ENCODE measurements at regions not wholly inside any gene's neighbourhood (a gene's known extent, or its start where the extent isn't known, plus 50 kb on each side); places are given as distances from the start of the nearest gene placed in this dataset.

DNA sequence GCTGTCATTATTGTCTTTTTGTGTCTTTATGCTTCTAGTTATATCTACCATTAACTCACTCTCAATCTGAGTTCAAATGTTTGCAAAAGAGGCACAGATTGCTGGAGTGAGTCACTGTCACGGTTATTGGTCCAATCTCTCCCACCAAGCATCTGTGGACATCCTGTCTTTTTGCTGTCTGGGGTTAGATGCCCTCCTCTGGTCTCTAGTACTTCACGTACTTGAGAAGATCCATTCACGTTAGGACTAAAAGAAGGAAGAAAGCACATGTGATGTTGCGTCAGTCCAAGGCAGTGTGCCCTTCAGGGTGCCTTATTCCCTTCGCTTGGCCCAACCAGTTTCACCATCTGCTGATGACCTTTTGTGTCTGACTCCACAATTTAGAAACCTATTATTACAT, 72.3 kb upstream of the STXBP6 start:
- 85% methylated on average over 5 of the region's 5 CpGs for WGBS
- DNase-seq (ENCODE audit: low spot score): no peak
- TF ChIP-seq POLR2AphosphoS5 (IDR thresholded peaks at IDR 0.05) (no peak), POLR2A (IDR thresholded peaks at IDR 0.05) (no peak)
- TF ChIP-seq, protein P1, sequence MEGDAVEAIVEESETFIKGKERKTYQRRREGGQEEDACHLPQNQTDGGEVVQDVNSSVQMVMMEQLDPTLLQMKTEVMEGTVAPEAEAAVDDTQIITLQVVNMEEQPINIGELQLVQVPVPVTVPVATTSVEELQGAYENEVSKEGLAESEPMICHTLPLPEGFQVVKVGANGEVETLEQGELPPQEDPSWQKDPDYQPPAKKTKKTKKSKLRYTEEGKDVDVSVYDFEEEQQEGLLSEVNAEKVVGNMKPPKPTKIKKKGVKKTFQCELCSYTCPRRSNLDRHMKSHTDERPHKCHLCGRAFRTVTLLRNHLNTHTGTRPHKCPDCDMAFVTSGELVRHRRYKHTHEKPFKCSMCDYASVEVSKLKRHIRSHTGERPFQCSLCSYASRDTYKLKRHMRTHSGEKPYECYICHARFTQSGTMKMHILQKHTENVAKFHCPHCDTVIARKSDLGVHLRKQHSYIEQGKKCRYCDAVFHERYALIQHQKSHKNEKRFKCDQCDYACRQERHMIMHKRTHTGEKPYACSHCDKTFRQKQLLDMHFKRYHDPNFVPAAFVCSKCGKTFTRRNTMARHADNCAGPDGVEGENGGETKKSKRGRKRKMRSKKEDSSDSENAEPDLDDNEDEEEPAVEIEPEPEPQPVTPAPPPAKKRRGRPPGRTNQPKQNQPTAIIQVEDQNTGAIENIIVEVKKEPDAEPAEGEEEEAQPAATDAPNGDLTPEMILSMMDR (IDR thresholded peaks at IDR 0.05): no peak
- H3K9me3 ChIP-seq: no peaks in the 10 kb centered on the region
- H3K36me3 ChIP-seq: no peaks in the 10 kb centered on the region
- intact Hi-C loops (cut with DNase I): no loop called here
- H3K27ac ChIP-seq: no peak overlapping the region
- no peak overlapping the region for H3K4me3 ChIP-seq
- H3K4me1 ChIP-seq (replicated peaks): no peaks in the 10 kb centered on the region
- H3K27me3 ChIP-seq (replicated peaks; ENCODE audit: insufficient read depth): no peaks in the 10 kb centered on the region

DNA sequence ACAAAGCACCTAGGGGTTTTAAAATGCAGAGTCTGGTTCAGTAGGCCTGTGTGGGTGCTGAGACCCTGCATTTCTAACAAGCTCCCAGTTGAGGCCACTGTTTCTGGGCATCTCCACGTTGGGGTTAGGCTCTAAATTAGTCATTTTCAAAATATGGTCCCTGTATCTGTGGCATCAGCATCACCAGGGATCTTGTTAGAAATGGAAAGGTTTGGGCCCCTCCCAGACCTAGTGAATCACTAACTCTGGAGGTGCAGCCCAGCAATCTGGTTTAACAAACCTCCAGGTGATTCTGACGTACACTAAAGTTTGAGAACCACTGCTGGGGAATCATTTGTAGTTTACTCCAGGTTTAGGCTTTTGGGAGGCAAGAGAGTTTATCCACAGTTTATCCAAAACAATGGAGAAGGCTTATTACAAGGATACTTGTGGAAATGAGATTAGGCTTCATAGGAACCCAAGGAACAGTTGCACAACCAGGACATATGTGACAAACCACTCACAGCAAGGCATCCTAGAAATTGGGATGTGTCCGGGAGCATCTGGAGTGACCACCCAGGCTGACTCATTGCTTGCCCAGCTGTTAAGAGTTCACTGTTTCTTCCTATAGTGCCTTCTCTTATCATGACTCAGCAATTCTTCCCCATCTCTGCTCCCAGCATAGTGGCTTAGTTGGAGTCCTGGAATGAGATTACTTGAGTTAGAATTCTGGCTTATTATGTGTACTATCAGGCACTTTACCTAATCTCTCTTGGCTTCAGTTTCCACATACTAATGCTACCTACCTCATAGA, 71.6 kb upstream of the STXBP6 start:
- Histone ChIP-seq H3K36me3 (no peaks in the 10 kb centered on the region), H3K27me3 (replicated peaks; ENCODE audit: insufficient read depth) (no peaks in the 10 kb centered on the region), H3K4me3 (no peak overlapping the region), H3K27ac (no peak overlapping the region), H3K4me1 (replicated peaks) (no peaks in the 10 kb centered on the region), H3K9me3 (no peaks in the 10 kb centered on the region)
- no peak for DNase-seq (ENCODE audit: low spot score)
- intact Hi-C loops (cut with DNase I): no loop called here
- WGBS: 88% methylated on average over 3 of the region's 3 CpGs
- TF ChIP-seq, protein P1 (IDR thresholded peaks at IDR 0.05): no peak
- TF ChIP-seq POLR2AphosphoS5 (IDR thresholded peaks at IDR 0.05) (no peak), POLR2A (IDR thresholded peaks at IDR 0.05) (no peak)

DNA sequence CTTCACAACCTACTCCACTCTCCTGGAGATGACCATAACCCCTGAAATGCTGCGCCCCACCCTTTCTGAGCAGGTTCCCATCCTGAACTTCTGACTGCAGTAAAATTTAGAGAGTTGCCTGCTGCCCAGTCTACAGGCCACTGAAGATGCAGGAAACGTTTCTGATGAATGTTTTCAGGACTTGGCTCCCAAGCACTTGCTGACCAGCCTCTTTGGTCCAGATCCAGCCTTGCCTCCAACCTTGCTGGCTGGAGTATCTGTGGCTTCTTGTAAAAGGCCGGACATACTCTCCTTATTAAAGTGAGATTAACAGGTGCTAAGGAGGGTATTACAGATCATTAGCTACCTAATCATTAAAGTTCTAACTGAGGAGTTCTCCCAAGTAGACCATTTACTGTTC, 70.3 kb upstream of the STXBP6 start:
- no peak overlapping the region for H3K27ac ChIP-seq
- H3K27me3 ChIP-seq (replicated peaks; ENCODE audit: insufficient read depth): no peaks in the 10 kb centered on the region
- H3K4me1 ChIP-seq (replicated peaks): no peaks in the 10 kb centered on the region
- H3K36me3 ChIP-seq: no peaks in the 10 kb centered on the region
- no peak overlapping the region for H3K4me3 ChIP-seq
- TF ChIP-seq POLR2A (IDR thresholded peaks at IDR 0.05) (no peak), POLR2AphosphoS5 (IDR thresholded peaks at IDR 0.05) (no peak)
- TF ChIP-seq, protein P1 (IDR thresholded peaks at IDR 0.05): no peak
- WGBS: 52% methylated on average over 3 of the region's 3 CpGs
- no peaks in the 10 kb centered on the region for H3K9me3 ChIP-seq
- intact Hi-C loops (cut with DNase I): no loop called here
- DNase-seq (ENCODE audit: low spot score): no peak

DNA sequence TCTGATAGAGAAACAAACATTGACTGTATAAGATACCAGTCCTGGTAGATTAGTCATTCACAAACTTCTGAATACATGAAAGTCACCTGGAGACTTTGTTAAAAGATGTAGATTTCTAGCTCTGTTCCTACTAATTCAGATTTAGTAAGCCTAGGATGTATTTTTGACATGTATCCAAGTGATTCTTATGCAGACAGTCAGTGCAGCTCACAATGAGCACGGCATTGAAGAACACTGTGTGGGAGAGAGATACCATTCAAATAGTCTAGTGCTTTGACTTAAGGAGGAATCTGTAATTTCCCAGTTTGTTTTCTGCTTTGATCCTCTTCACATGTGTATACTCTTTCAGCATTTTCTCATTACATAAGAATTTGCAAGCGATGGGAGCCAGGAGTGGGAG, 68.7 kb upstream of the STXBP6 start:
- Histone ChIP-seq H3K9me3 (no peaks in the 10 kb centered on the region), H3K36me3 (no peaks in the 10 kb centered on the region), H3K4me3 (no peak overlapping the region), H3K4me1 (replicated peaks) (no peaks in the 10 kb centered on the region), H3K27me3 (replicated peaks; ENCODE audit: insufficient read depth) (no peaks in the 10 kb centered on the region), H3K27ac (no peak overlapping the region)
- TF ChIP-seq POLR2AphosphoS5 (IDR thresholded peaks at IDR 0.05): no peak
- no peak for DNase-seq (ENCODE audit: low spot score)
- intact Hi-C loops (cut with DNase I): no loop called here
- 69% methylated on average over 2 of the region's 2 CpGs for WGBS

DNA sequence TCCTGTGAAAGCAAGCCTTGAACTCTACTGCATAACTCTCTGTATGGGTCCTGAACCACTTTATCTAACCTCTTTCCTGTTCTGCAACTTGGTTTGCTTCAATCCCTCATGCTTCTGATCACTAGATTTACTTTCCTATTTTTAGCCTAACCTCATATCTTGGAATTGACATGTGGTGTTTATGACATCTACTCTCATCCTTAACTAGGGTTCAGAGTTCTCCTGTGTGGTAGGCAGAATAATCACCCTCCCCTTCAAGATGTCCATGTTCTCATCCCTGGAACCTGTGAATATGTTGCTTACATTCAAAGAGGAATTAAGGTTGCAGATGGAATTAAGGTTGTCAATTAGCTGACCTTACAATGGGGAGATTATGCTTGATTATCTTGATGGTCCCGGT, 67.4 kb upstream of the STXBP6 start:
- 93% methylated on average over 1 of the region's 1 CpG for WGBS
- no peaks in the 10 kb centered on the region for H3K36me3 ChIP-seq
- no peak for DNase-seq (ENCODE audit: low spot score)
- no peaks in the 10 kb centered on the region for H3K4me1 ChIP-seq (replicated peaks)
- H3K27ac ChIP-seq: no peak overlapping the region
- intact Hi-C loops (cut with DNase I): no loop called here
- H3K4me3 ChIP-seq: no peak overlapping the region
- TF ChIP-seq POLR2A (IDR thresholded peaks at IDR 0.05) (no peak), POLR2AphosphoS5 (IDR thresholded peaks at IDR 0.05) (no peak)
- TF ChIP-seq, protein P1 (IDR thresholded peaks at IDR 0.05): no peak
- no peaks in the 10 kb centered on the region for H3K27me3 ChIP-seq (replicated peaks; ENCODE audit: insufficient read depth)
- H3K9me3 ChIP-seq: no peaks in the 10 kb centered on the region

Data from prostate gland (tissue), 2 donors.